GM23338 (cell line): ENCODE measurements at regions not wholly inside any gene's neighbourhood (a gene's known extent, or its start where the extent isn't known, plus 50 kb on each side); places are given as distances from the start of the nearest gene placed in this dataset.

Source experiments
- CREB1 ChIP-seq: fragments of 250-450 bp; sonication (Bioruptor Pico); IDR thresholded peaks from 2 replicates; pipeline ENCODE4 v1.5.0; 2020; ENCODE audit warnings: low read depth, mild to moderate bottlenecking, moderate library complexity
- EZH2 ChIP-seq: fragments of 200-600 bp; sonication (generic); IDR thresholded peaks from one replicate; pipeline ENCODE4 v1.8.0; 2017; ENCODE audit warnings: antibody characterized with exemption, mild to moderate bottlenecking, low read depth; ENCODE audit not compliant: unreplicated experiment
- EZH2phosphoT487 ChIP-seq: fragments of 200-600 bp; sonication (generic); IDR thresholded peaks from one replicate; pipeline ENCODE4 v1.8.1; 2018; ENCODE audit warnings: antibody characterized with exemption; ENCODE audit not compliant: unreplicated experiment
- JUNB ChIP-seq: IDR thresholded peaks from one replicate; pipeline ENCODE4 v1.6.1; 2016; ENCODE audit warnings: antibody characterized with exemption; ENCODE audit not compliant: unreplicated experiment
- NANOG ChIP-seq: IDR thresholded peaks from 2 replicates; pipeline ENCODE4 v1.6.1; 2016; ENCODE audit warnings: antibody characterized with exemption, borderline replicate concordance
- POLR2AphosphoS5 ChIP-seq: IDR thresholded peaks from 2 replicates; pipeline ENCODE4 v1.6.1; 2016; ENCODE audit warnings: antibody characterized with exemption, low read depth
- TF ChIP-seq, protein P1 (sequence below), 2 experiments: fragments of 200-600 bp in 1 of 2; sonication (generic) in 1 of 2; conservative IDR thresholded peaks; 2 replicates each; pipeline versions ENCODE4 v1.5.1 to v1.6.1; 2016 to 2017; ENCODE audit warnings: antibody characterized with exemption in 2 of 2, low read depth in 2 of 2, mild to moderate bottlenecking in 2 of 2, moderate library complexity in 1 of 2
- TF ChIP-seq, protein P2 (sequence below): IDR thresholded peaks from 2 replicates; pipeline ENCODE4 v1.6.1; 2016; ENCODE audit warnings: antibody characterized with exemption
- TF ChIP-seq, protein P3 (sequence below): IDR thresholded peaks from one replicate; pipeline ENCODE4 v1.6.1; 2018; ENCODE audit warnings: antibody characterized with exemption; ENCODE audit not compliant: unreplicated experiment

DNA sequence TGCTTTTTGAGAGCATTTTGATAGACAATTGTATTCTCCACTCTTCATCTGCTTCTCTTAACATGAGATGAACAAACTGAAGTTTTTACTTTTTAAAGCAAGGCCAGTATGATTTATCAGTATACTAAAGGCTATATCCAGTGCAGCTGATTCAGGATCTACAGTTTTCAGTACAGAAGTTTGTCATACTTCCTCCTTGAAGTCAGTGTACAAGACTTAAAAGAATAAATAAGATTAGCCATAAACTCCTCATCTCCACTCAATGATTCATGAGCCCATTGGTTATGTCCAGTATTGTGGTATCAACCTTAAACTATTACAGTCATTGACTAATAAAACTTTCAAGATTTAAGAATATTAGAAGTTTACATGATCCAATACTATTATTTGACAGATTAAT, 374.8 kb upstream of the EPHA7 start:
- TF ChIP-seq, protein P1, sequence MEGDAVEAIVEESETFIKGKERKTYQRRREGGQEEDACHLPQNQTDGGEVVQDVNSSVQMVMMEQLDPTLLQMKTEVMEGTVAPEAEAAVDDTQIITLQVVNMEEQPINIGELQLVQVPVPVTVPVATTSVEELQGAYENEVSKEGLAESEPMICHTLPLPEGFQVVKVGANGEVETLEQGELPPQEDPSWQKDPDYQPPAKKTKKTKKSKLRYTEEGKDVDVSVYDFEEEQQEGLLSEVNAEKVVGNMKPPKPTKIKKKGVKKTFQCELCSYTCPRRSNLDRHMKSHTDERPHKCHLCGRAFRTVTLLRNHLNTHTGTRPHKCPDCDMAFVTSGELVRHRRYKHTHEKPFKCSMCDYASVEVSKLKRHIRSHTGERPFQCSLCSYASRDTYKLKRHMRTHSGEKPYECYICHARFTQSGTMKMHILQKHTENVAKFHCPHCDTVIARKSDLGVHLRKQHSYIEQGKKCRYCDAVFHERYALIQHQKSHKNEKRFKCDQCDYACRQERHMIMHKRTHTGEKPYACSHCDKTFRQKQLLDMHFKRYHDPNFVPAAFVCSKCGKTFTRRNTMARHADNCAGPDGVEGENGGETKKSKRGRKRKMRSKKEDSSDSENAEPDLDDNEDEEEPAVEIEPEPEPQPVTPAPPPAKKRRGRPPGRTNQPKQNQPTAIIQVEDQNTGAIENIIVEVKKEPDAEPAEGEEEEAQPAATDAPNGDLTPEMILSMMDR (conservative IDR thresholded peaks at IDR 0.05; ENCODE audit: low read depth in 2 of 2): no peak
- TF ChIP-seq POLR2AphosphoS5 (no peak), EZH2 (no peak), EZH2phosphoT487 (no peak), NANOG (no peak), JUNB (no peak), CREB1 (CRISPR knock-in tag) (no peak)
- TF ChIP-seq, protein P2, sequence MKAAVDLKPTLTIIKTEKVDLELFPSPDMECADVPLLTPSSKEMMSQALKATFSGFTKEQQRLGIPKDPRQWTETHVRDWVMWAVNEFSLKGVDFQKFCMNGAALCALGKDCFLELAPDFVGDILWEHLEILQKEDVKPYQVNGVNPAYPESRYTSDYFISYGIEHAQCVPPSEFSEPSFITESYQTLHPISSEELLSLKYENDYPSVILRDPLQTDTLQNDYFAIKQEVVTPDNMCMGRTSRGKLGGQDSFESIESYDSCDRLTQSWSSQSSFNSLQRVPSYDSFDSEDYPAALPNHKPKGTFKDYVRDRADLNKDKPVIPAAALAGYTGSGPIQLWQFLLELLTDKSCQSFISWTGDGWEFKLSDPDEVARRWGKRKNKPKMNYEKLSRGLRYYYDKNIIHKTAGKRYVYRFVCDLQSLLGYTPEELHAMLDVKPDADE: no peak
- TF ChIP-seq, protein P3, sequence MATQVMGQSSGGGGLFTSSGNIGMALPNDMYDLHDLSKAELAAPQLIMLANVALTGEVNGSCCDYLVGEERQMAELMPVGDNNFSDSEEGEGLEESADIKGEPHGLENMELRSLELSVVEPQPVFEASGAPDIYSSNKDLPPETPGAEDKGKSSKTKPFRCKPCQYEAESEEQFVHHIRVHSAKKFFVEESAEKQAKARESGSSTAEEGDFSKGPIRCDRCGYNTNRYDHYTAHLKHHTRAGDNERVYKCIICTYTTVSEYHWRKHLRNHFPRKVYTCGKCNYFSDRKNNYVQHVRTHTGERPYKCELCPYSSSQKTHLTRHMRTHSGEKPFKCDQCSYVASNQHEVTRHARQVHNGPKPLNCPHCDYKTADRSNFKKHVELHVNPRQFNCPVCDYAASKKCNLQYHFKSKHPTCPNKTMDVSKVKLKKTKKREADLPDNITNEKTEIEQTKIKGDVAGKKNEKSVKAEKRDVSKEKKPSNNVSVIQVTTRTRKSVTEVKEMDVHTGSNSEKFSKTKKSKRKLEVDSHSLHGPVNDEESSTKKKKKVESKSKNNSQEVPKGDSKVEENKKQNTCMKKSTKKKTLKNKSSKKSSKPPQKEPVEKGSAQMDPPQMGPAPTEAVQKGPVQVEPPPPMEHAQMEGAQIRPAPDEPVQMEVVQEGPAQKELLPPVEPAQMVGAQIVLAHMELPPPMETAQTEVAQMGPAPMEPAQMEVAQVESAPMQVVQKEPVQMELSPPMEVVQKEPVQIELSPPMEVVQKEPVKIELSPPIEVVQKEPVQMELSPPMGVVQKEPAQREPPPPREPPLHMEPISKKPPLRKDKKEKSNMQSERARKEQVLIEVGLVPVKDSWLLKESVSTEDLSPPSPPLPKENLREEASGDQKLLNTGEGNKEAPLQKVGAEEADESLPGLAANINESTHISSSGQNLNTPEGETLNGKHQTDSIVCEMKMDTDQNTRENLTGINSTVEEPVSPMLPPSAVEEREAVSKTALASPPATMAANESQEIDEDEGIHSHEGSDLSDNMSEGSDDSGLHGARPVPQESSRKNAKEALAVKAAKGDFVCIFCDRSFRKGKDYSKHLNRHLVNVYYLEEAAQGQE: no peak
